Astrocyte (in vitro differentiated cells and primary cell): ENCODE measurements at regions not wholly inside any gene's neighbourhood (a gene's known extent, or its start where the extent isn't known, plus 50 kb on each side); places are given as distances from the start of the nearest gene placed in this dataset.

ENCODE experiments used
- CTCF ChIP-seq: IDR thresholded peaks from 2 replicates; pipeline ENCODE4 v1.5.1; 2011; ENCODE audit warnings: low read depth, mild to moderate bottlenecking, inconsistent platforms, low read length, moderate library complexity; ENCODE audit not compliant: insufficient read depth
- EZH2 ChIP-seq: IDR thresholded peaks from 2 replicates; pipeline ENCODE4 v1.6.1; 2012; ENCODE audit warnings: mild to moderate bottlenecking, low read length, inconsistent platforms; ENCODE audit not compliant: insufficient read depth

GRCh38 chr7:13235436-13235835, 548.0 kb downstream of the ARL4A start:
- TF ChIP-seq CTCF, result no peak
- TF ChIP-seq EZH2, result no peak
